ENCODE measurements at regions not wholly inside any gene's neighbourhood (a gene's known extent, or its start where the extent isn't known, plus 50 kb on each side); places are given as distances from the start of the nearest gene placed in this dataset.

GRCh38 chr2:188039307-188039706 lies 252.4 kb upstream of the GULP1 start:
- Histone ChIP-seq H3K36me3 (ENCODE audit: control insufficient read depth, insufficient read depth, low read length) (no peaks in the 10 kb centered on the region), H3K9me3 (no peaks in the 10 kb centered on the region), H3K4me3 (ENCODE audit: low read depth, low read length) (no peak overlapping the region), H3K4me1 (no peaks in the 10 kb centered on the region), H3K27me3 (replicated peaks; ENCODE audit: control insufficient read depth, insufficient read depth, low read length) (no peaks in the 10 kb centered on the region)
- Mint-ChIP-seq H3K9me3 (ENCODE audit: unreplicated experiment) (no peaks in the 10 kb centered on the region), H3K36me3 (ENCODE audit: insufficient read depth, unreplicated experiment) (no peaks in the 10 kb centered on the region), H3K27ac (ENCODE audit: unreplicated experiment) (no peak overlapping the region), H3K4me3 (ENCODE audit: unreplicated experiment) (no peak overlapping the region), H3K27me3 (ENCODE audit: insufficient read depth, unreplicated experiment) (peaks cover 1% of the 10 kb centered on the region), H3K4me1 (ENCODE audit: low read depth, unreplicated experiment) (no peaks in the 10 kb centered on the region)
- no peak for DNase-seq
- TF ChIP-seq CTCF (IDR thresholded peaks at IDR 0.05; ENCODE audit: insufficient read depth in 1 of 2, low read depth in 1 of 2, low read length in 1 of 2, severe bottlenecking in 1 of 2, unreplicated experiment in 1 of 2) = no peak
- ChIA-PET POLR2A (no interaction called here), CTCF (no interaction called here)
- no TSS peak for BruUV-seq (replicated peaks)
- intact Hi-C loops (cut with micrococcal nuclease; ENCODE audit: unreplicated experiment) = no loop called here

- Histone ChIP-seq H3K9me3 (no peaks in the 10 kb centered on the region), H3K4me3 (ENCODE audit: low read depth, low read length) (no peak overlapping the region), H3K4me1 (no peaks in the 10 kb centered on the region), H3K36me3 (ENCODE audit: control insufficient read depth, insufficient read depth, low read length) (no peaks in the 10 kb centered on the region), H3K27me3 (replicated peaks; ENCODE audit: control insufficient read depth, insufficient read depth, low read length) (no peaks in the 10 kb centered on the region)
- intact Hi-C loops (cut with micrococcal nuclease; ENCODE audit: unreplicated experiment) = no loop called here
- Mint-ChIP-seq H3K9me3 (ENCODE audit: unreplicated experiment) (no peaks in the 10 kb centered on the region), H3K4me1 (ENCODE audit: low read depth, unreplicated experiment) (no peaks in the 10 kb centered on the region), H3K27me3 (ENCODE audit: insufficient read depth, unreplicated experiment) (no peaks in the 10 kb centered on the region), H3K4me3 (ENCODE audit: unreplicated experiment) (no peak overlapping the region), H3K27ac (ENCODE audit: unreplicated experiment) (no peak overlapping the region), H3K36me3 (ENCODE audit: insufficient read depth, unreplicated experiment) (no peaks in the 10 kb centered on the region)
- ChIA-PET POLR2A (no interaction called here), CTCF (no interaction called here)
- no peak for DNase-seq
- no peak for TF ChIP-seq CTCF (IDR thresholded peaks at IDR 0.05; ENCODE audit: insufficient read depth in 1 of 2, low read depth in 1 of 2, low read length in 1 of 2, severe bottlenecking in 1 of 2, unreplicated experiment in 1 of 2)
- BruUV-seq (replicated peaks) = no TSS peak
These were observed 249.3 kb upstream of the GULP1 start for GRCh38 chr2:188042412-188042811.

- H3K4me1 Mint-ChIP-seq (ENCODE audit: low read depth, unreplicated experiment) = no peaks in the 10 kb centered on the region
- H3K27ac Mint-ChIP-seq (ENCODE audit: unreplicated experiment) = no peak overlapping the region
- CTCF ChIA-PET = no interaction called here
- DNase-seq = no peak
- intact Hi-C loops (cut with micrococcal nuclease; ENCODE audit: unreplicated experiment) = no loop called here
- BruUV-seq (replicated peaks) = no TSS peak
- Histone ChIP-seq H3K36me3 (ENCODE audit: control insufficient read depth, insufficient read depth, low read length) (no peaks in the 10 kb centered on the region), H3K9me3 (no peaks in the 10 kb centered on the region), H3K4me3 (ENCODE audit: low read depth, low read length) (no peak overlapping the region), H3K4me1 (no peaks in the 10 kb centered on the region), H3K27me3 (replicated peaks; ENCODE audit: control insufficient read depth, insufficient read depth, low read length) (no peaks in the 10 kb centered on the region)
- H3K36me3 Mint-ChIP-seq (ENCODE audit: insufficient read depth, unreplicated experiment) = no peaks in the 10 kb centered on the region
- POLR2A ChIA-PET = interaction anchor here (0.6 kb wide), 1 partner anchor 238 kb away, joined by 4 read pairs; no protein-coding TSS in a partner anchor
- H3K27me3 Mint-ChIP-seq (ENCODE audit: insufficient read depth, unreplicated experiment) = no peaks in the 10 kb centered on the region
- H3K4me3 Mint-ChIP-seq (ENCODE audit: unreplicated experiment) = no peak overlapping the region
- TF ChIP-seq CTCF (IDR thresholded peaks at IDR 0.05; ENCODE audit: insufficient read depth in 1 of 2, low read depth in 1 of 2, low read length in 1 of 2, severe bottlenecking in 1 of 2, unreplicated experiment in 1 of 2) = no peak
- no peaks in the 10 kb centered on the region for H3K9me3 Mint-ChIP-seq (ENCODE audit: unreplicated experiment)
These were observed 246.7 kb upstream of the GULP1 start for GRCh38 chr2:188045016-188045415.
